ENCODE measurements at regions not wholly inside any gene's neighbourhood (a gene's known extent, or its start where the extent isn't known, plus 50 kb on each side); places are given as distances from the start of the nearest gene placed in this dataset.
A peak's percentile ranks its signal among the peaks of the same experiment; 100 is the strongest.

- ATAC-seq (ENCODE audit: low FRiP score), result no peak
- DNase-seq (ENCODE audit: low spot score), result no peak
- TF ChIP-seq CTCF (IDR thresholded peaks at IDR 0.05), result no peak
Observed at GRCh38 chr5:61815339-61815738, 483.3 kb downstream of the ZSWIM6 start.

DNA sequence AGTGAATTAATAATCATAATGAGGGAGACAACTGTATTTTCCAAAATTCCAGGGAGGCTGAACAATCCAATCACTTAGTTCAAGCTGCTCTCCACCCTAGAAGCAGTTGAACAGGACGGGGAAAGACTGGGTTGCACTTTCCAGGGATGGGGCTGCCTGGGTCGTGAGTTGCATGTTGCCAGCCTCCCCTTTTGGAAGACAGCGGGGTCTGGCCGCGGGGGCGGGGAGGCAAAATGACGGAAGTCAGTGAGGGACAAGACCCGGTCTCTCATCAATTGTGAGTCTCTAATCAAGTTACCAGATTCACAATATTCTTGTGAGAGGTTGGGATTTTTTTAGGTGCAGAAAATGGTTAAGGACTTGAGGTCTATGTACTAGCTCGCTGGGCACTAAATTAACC lies 484.1 kb downstream of the ZSWIM6 start:
- DNase-seq (ENCODE audit: low spot score) (no peak), ATAC-seq (ENCODE audit: low FRiP score) (no peak)
- TF ChIP-seq CTCF (IDR thresholded peaks at IDR 0.05), result no peak

- DNase-seq (ENCODE audit: low spot score) (no peak), ATAC-seq (ENCODE audit: low FRiP score) (no peak)
- TF ChIP-seq CTCF (IDR thresholded peaks at IDR 0.05), result no peak
Observed at GRCh38 chr5:61816585-61817450, 484.8 kb downstream of the ZSWIM6 start.

DNA sequence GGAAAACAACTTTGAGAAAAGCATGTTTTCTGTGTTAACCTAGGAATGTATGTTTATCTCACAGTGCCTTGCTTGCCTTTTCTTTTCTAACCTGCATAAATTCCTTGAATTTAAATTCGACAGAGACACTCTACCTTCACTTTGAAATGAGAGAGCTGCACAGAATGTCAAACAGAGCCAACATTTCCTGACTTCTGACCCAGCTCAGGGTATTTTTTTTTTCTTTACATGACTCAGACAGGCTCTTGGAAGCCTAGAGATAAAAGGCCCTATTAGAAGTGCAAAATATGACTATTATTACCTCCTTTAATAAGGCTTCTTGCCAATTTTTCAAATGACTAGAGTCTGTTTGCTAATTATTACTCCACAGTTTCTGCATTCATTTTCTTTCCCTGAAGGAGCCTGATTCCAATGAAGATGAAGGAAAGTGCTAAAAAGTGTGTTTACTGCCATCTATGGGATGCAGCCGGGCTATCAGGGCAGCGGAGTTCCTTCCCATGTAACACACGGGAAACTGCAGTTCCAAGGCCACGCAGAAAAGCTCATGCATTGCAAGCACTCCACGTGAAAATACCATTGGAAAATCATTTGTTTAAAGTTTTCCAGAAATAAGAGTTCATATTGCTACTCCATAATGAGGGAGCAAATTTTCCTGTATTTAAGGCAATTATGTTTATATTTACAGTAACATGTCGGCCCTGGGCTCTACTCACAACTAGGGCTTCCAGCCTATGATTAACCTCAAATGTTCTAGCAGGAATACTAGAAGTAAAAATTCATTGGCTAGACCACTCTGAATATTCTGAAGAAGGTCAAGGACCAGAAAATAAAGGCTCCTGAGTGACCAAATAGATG lies 485.6 kb downstream of the ZSWIM6 start:
- ATAC-seq (ENCODE audit: low FRiP score) (peak; percentile 84), DNase-seq (ENCODE audit: low spot score) (no peak)
- TF ChIP-seq CTCF (IDR thresholded peaks at IDR 0.05), result no peak

- no peak for TF ChIP-seq CTCF (IDR thresholded peaks at IDR 0.05)
- ATAC-seq (ENCODE audit: low FRiP score), result no peak
- DNase-seq (ENCODE audit: low spot score), result no peak
Observed at GRCh38 chr5:61820836-61821235, 485.2 kb upstream of the KIF2A start.

- TF ChIP-seq CTCF (IDR thresholded peaks at IDR 0.05), result no peak
- no peak for DNase-seq (ENCODE audit: low spot score)
- no peak for ATAC-seq (ENCODE audit: low FRiP score)
Observed at GRCh38 chr5:61821561-61821960, 484.4 kb upstream of the KIF2A start.
